Subcutaneous abdominal adipose tissue (tissue), 5 donors: ENCODE measurements at regions not wholly inside any gene's neighbourhood (a gene's known extent, or its start where the extent isn't known, plus 50 kb on each side); places are given as distances from the start of the nearest gene placed in this dataset.

Source experiments
- H3K27ac ChIP-seq: one replicate; pipeline ENCODE4 v1.7.0; 2013; ENCODE audit warnings: low read depth, mild to moderate bottlenecking, inconsistent platforms, low read length, moderate library complexity
- H3K27me3 ChIP-seq, 5 donors: one replicate each; pipeline ENCODE4 v1.7.0; 2013; ENCODE audit warnings: low read length in 5 of 5, inconsistent platforms in 1 of 5; ENCODE audit not compliant: control insufficient read depth in 5 of 5, insufficient read depth in 4 of 5
- H3K36me3 ChIP-seq, 5 donors: one replicate each; pipeline ENCODE4 v1.7.0; 2013; ENCODE audit warnings: low read length in 5 of 5; ENCODE audit not compliant: control insufficient read depth in 5 of 5, insufficient read depth in 5 of 5
- H3K4me1 ChIP-seq, 5 donors: one replicate each; pipeline ENCODE4 v1.7.0; 2013; ENCODE audit warnings: low read length in 5 of 5, mild to moderate bottlenecking in 3 of 5, moderate library complexity in 1 of 5; ENCODE audit not compliant: control insufficient read depth in 5 of 5, insufficient read depth in 5 of 5
- H3K4me3 ChIP-seq, 5 donors: one replicate each; pipeline ENCODE4 v1.7.0; 2013; ENCODE audit warnings: low read length in 5 of 5, low read depth in 1 of 5
- H3K9ac ChIP-seq, 5 donors: one replicate each; pipeline ENCODE4 v1.7.0; 2013; ENCODE audit warnings: low read length in 5 of 5, mild to moderate bottlenecking in 4 of 5, moderate library complexity in 3 of 5
- H3K9me3 ChIP-seq, 5 donors: one replicate each; pipeline ENCODE4 v1.7.0; 2013; ENCODE audit warnings: low read length in 5 of 5; ENCODE audit not compliant: control insufficient read depth in 5 of 5
- donor health status: healthy.
- donor health status: healthy.
- donor health status: healthy.
- donor health status: healthy.
- donor health status: healthy.

DNA sequence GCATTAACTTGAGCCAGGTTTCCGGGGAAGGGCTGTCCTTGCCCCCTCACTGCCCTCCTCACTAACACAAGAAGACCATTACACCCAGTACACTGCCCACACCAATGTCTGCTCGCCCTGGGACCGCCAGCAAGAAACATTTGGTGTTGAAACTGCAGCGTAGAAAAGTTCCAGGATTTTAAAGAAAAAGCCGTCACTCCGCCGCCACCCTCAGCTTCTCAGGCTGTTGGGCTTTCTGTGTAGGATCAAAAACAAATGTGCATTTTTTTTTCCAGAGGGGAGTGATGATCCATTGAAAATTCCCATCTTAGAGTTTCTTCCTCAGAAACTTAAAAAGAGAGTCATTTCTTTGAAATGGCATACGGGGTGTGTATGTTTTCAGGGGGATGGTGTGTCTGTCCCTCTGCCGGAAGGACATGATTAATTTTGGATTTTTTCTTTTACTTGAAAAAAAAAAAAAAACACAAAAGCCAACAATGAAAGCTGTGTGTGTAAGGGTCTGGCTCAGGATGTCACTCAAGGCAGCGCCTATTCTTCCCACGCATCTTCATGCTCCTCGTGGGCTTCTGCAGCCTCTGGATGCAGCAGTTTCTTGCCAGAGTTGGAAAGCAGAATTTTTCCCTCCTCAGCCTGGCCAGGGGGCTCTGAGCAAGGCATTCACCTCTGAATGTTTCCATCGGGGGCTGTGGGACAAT lies 184.9 kb downstream of the GLI2 start:
- H3K36me3 ChIP-seq: peaks cover 0 to 4% (median 0%) of the 10 kb centered on the region in 5 donors
- H3K27ac ChIP-seq: no peak overlapping the region
- no peaks in the 10 kb centered on the region for H3K9me3 ChIP-seq
- no peak overlapping the region for H3K4me3 ChIP-seq
- no peak overlapping the region for H3K9ac ChIP-seq
- H3K4me1 ChIP-seq: peaks cover under 1 to 7% (median 5%) of the 10 kb centered on the region in 5 donors
- peaks cover 0 to 11% (median 0%) of the 10 kb centered on the region in 5 donors for H3K27me3 ChIP-seq

DNA sequence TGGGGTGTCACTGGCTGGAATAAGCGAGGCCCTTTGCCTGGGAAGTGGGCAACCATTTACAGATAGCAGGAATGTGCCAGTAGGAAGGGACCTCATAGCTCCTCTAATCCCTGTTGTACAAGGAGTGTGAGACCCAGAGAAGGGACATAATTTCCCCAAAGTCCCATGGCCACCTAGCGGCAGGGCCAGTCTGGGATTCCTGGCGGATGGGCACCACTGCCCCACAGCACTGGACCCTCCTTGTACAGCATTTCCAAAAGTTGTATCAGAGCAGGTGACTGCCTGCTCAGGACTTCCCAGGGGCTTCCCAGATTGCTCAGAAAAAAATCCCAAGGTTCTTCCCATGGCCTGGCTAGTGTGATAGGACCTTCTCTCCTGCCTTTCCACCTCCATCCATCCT lies 185.8 kb downstream of the GLI2 start:
- H3K9ac ChIP-seq: no peak overlapping the region

DNA sequence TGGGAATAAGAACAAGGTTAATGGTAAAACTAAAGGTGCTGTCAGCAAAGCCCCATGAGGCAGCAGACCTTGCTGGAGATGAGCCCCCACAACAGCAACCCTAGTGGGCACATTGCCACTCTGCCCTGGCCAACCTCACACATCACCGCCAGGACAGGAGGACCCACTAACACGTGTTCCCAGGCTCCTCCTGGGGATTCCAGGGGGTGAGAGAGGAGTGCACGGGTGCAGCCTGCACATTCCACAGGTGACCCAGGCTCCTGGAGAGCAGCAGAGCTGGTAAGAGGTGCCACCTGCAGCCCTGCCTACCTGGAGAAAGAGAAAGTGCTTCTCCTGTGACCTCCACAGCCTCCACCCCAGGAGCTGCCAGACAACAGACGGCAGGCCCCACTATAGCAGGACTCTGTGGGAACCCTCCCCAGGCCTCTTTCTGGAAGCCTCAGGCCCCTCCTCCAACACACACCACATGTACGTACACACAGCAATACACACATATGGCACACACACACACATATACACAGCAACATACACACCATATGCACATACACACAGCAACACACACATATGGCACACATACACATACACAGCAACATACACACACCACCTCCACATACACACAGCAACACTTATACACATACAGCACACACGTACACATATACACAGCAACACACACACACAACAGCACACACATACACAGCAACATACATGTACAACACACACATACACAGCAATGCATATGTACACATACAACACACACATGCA lies 187.1 kb downstream of the GLI2 start:
- Histone ChIP-seq H3K4me3 (no peak overlapping the region), H3K4me1 (peaks cover 0 to 6% (median 0%) of the 10 kb centered on the region in 5 donors), H3K27me3 (peaks cover 0 to 11% (median 0%) of the 10 kb centered on the region in 5 donors), H3K27ac (no peak overlapping the region), H3K9me3 (no peaks in the 10 kb centered on the region), H3K36me3 (peaks cover 0 to 4% (median 0%) of the 10 kb centered on the region in 5 donors), H3K9ac (no peak overlapping the region)

More for the DNA sequence above, 185.8 kb downstream of the GLI2 start:
- Histone ChIP-seq H3K27me3 (peaks cover 0 to 11% (median 0%) of the 10 kb centered on the region in 5 donors), H3K4me3 (no peak overlapping the region), H3K9me3 (no peaks in the 10 kb centered on the region), H3K27ac (no peak overlapping the region), H3K36me3 (peaks cover 0 to 4% (median 0%) of the 10 kb centered on the region in 5 donors), H3K4me1 (peaks cover 0 to 6% (median 0%) of the 10 kb centered on the region in 5 donors)

DNA sequence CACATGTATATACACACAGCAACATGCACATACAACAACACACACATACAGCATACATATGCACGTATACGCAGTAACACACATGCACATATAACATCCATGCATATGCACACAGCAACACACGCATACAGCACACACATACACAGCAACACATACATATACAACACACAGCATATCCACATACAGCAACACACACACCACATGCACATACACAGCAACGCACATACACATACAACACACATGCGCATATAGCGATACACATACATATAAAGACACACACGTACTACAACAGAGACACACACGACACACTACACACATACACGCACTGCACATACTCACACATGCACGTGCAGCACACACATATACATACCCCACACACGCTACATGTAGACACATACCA lies 187.8 kb downstream of the GLI2 start:
- H3K9ac ChIP-seq: no peak overlapping the region
- no peak overlapping the region for H3K4me3 ChIP-seq
- no peaks in the 10 kb centered on the region for H3K9me3 ChIP-seq
- H3K27ac ChIP-seq: no peak overlapping the region
- peaks cover 0 to 6% (median 0%) of the 10 kb centered on the region in 5 donors for H3K4me1 ChIP-seq
- H3K36me3 ChIP-seq: peaks cover 0 to 4% (median 0%) of the 10 kb centered on the region in 5 donors
- H3K27me3 ChIP-seq: peaks cover 0 to 11% (median 0%) of the 10 kb centered on the region in 5 donors

DNA sequence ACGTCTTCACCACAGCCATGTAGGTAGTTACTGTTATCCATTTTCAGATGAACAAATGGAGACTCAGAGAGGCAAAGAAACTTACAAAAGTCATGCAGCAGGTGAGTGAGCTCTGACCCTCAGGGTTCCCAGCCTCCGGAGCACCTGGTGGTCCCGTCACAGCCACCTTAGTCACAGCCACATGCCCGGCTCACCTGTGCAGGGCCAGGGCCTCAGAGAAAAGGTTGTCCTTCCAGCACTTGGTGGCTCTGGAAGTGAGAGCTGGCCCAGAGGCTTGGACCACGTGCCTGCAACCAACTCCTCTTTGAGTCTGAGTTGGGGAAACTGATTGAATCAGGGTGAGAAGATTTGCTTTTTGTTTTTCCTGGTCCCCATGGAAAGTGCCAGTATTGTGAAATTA lies 189.3 kb downstream of the GLI2 start:
- Histone ChIP-seq H3K27ac (no peak overlapping the region), H3K4me1 (peaks cover 0 to 5% (median 0%) of the 10 kb centered on the region in 5 donors), H3K27me3 (peaks cover 0 to 4% (median 0%) of the 10 kb centered on the region in 5 donors), H3K9me3 (no peaks in the 10 kb centered on the region), H3K36me3 (peaks cover 0 to 4% (median 0%) of the 10 kb centered on the region in 5 donors), H3K4me3 (no peak overlapping the region), H3K9ac (no peak overlapping the region)

DNA sequence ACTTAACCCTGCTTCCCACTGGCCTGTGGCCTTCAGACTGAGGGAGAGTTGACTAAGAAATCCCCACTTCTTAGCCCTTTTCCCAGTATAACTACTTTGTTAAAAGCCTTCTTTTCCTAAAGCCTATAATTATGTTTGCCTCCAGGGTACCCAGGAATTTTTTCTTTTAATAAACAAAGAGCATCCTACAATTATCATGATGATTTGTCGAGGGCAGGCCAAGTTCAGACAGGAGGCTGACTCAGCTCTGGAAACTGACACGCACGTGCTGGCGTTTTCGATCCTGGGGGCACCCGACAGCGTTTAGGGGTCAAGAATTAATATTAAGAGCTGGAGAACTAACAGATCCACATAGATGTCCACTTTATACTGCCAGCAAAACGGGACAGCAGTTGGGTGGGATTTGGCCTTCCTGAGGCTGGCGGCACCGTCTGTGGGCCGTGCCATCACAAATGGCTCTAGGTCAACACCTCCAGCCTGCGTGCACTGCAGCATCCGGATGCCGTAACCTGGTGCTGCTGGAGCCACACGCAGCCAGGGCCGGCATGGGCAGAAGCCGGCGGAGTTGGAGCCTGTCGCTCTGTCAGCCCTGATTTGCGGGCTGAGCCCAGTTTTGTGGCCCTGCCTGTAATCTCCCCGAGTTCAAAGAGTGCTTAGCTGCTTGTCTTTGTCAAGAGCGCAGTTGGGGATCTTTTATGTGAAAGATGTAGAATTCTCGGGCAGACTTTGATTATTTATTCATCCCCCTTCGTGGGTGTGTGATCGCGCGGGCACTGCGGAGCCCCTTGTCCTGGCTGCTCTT lies 191.0 kb downstream of the GLI2 start:
- H3K9ac ChIP-seq: no peak overlapping the region
- H3K27me3 ChIP-seq: peaks cover 0 to 4% (median 0%) of the 10 kb centered on the region in 5 donors
- no peaks in the 10 kb centered on the region for H3K4me1 ChIP-seq

DNA sequence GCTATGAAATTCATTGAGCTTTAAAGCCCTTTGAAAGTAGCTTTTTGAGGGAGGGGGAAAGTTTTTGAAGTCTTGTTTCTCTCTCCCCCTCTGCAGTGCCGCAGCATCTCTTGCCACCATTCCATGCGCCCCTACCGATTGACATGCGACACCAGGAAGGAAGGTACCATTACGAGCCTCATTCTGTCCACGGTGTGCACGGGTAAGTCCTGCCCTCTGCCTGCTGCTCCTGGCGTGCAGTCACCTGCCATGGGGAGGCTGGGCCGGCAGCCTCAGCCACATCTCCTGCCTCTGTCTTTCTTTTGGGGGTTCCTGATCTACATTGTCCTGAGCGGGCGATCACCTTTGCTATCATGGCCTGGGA lies 191.6 kb downstream of the GLI2 start:
- no peak overlapping the region for H3K27ac ChIP-seq
- no peak overlapping the region for H3K9ac ChIP-seq
- H3K9me3 ChIP-seq: peaks cover 0 to 10% (median 3%) of the 10 kb centered on the region in 5 donors

More for the DNA sequence above, 191.0 kb downstream of the GLI2 start:
- H3K9me3 ChIP-seq: peaks cover 0 to 10% (median 3%) of the 10 kb centered on the region in 5 donors
- peaks cover 0 to 4% (median 0%) of the 10 kb centered on the region in 5 donors for H3K36me3 ChIP-seq
- no peak overlapping the region for H3K4me3 ChIP-seq
- H3K27ac ChIP-seq: no peak overlapping the region

DNA sequence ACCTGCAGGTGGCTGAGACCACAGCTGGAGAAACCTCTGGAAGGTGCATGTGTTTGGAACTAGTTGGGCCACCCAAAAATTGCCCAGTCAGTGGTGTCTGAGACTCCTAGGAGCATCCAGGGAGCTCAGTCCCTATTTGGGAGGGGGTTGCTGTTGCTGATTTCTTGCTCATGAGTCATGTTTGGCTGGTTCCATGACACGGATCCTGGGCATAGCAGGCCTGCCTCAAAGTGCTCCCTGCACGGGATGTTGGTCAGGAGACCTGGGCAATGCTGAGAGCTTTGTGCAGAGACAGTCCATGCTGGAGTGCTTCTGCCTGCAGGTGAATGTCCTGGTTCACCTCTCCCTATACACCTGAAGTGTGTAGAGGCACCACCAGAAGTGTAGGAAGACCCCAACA lies 194.2 kb downstream of the GLI2 start:
- Histone ChIP-seq H3K4me1 (peaks cover 0 to 5% (median under 1%) of the 10 kb centered on the region in 5 donors), H3K9ac (no peak overlapping the region)

More for the DNA sequence above, 191.6 kb downstream of the GLI2 start:
- Histone ChIP-seq H3K4me3 (no peak overlapping the region), H3K4me1 (no peaks in the 10 kb centered on the region), H3K27me3 (peaks cover 0 to 4% (median 0%) of the 10 kb centered on the region in 5 donors), H3K36me3 (peaks cover 0 to 4% (median 0%) of the 10 kb centered on the region in 5 donors)

DNA sequence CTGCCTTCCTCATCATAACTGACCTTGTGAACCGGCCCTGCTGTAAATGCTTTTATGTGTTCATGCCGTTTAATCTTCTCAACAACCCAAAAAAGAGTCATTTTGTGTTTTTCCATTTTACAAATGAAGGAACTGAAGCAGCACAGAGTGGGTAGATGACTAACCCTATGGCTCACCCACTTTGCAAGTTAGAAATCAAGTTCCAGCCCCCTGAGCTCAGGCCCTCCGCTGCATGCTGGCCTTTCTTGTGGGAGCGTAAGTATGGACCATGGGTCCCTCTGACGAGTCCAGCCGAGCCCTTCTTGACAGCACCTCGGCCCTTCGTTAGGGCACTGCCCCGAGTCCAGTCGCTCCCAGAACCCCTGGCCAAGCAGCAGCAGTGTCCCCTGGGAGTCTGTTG lies 194.6 kb downstream of the GLI2 start:
- H3K27ac ChIP-seq: no peak overlapping the region
- H3K27me3 ChIP-seq: peaks cover 0 to 4% (median 0%) of the 10 kb centered on the region in 5 donors
- H3K4me1 ChIP-seq: peaks cover 3 to 8% (median 4%) of the 10 kb centered on the region in 5 donors

More for the DNA sequence above, 194.2 kb downstream of the GLI2 start:
- Histone ChIP-seq H3K9me3 (peaks cover 0 to 10% (median 3%) of the 10 kb centered on the region in 5 donors), H3K27ac (no peak overlapping the region), H3K4me3 (no peak overlapping the region), H3K27me3 (peaks cover 0 to 2% (median 0%) of the 10 kb centered on the region in 5 donors), H3K36me3 (no peaks in the 10 kb centered on the region)

More for the DNA sequence above, 194.6 kb downstream of the GLI2 start:
- no peak overlapping the region for H3K9ac ChIP-seq
- no peak overlapping the region for H3K4me3 ChIP-seq
- H3K36me3 ChIP-seq: no peaks in the 10 kb centered on the region
- H3K9me3 ChIP-seq: peaks cover 0 to 10% (median 3%) of the 10 kb centered on the region in 5 donors
